ENCODE measurements at regions not wholly inside any gene's neighbourhood (a gene's known extent, or its start where the extent isn't known, plus 50 kb on each side); places are given as distances from the start of the nearest gene placed in this dataset.

GRCh38 chr12:4830556-4831210, 79.0 kb upstream of the KCNA1 start:
- TF ChIP-seq TCF4 (CRISPR knock-in tag; IDR thresholded peaks at IDR 0.05; ENCODE audit: borderline replicate concordance) (no peak), ARNTL (CRISPR knock-in tag; IDR thresholded peaks at IDR 0.05; ENCODE audit: borderline replicate concordance, low read depth) (no peak), PATZ1 (CRISPR knock-in tag; IDR thresholded peaks at IDR 0.05; ENCODE audit: borderline replicate concordance) (no peak), ZNF8 (CRISPR knock-in tag; IDR thresholded peaks at IDR 0.05) (no peak), BACH2 (CRISPR knock-in tag; IDR thresholded peaks at IDR 0.05; ENCODE audit: borderline replicate concordance) (no peak), TSHZ2 (CRISPR knock-in tag; IDR thresholded peaks at IDR 0.05) (no peak), PPARA (CRISPR knock-in tag; IDR thresholded peaks at IDR 0.05; ENCODE audit: borderline replicate concordance) (no peak), POU6F1 (CRISPR knock-in tag; IDR thresholded peaks at IDR 0.05; ENCODE audit: borderline replicate concordance, low read depth) (no peak), ZNF70 (CRISPR knock-in tag; IDR thresholded peaks at IDR 0.05) (no peak), OSR1 (CRISPR knock-in tag; IDR thresholded peaks at IDR 0.05) (no peak), ZFP3 (CRISPR knock-in tag; IDR thresholded peaks at IDR 0.05) (no peak), CSRNP3 (CRISPR knock-in tag; IDR thresholded peaks at IDR 0.05) (no peak)
